H4 (cell line): ENCODE measurements at regions not wholly inside any gene's neighbourhood (a gene's known extent, or its start where the extent isn't known, plus 50 kb on each side); places are given as distances from the start of the nearest gene placed in this dataset.

Experiments
- DNase-seq: peaks from one replicate; pipeline ENCODE4 v3.0.0-alpha.2; 2015; ENCODE audit warnings: low spot score

DNA sequence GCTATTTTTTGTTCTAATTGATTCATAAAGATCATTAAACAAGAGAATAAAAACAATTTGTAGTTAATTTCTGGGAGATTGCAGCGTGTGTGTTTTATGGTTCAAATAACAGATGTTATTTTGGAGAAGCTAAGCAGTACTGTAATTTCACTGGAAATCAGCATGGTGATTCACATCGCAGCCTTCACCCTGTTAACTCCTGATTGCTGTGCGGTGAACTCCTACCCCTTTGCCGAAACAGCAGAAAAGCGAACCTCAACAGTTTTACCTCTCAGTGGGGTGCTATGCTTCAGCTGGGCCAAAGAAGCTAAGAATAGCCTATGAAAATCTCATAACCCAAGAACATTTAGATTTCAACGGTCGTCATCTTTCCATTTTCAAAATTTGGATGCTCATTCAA, 441.5 kb upstream of the RARB start:
- no peak for DNase-seq

DNA sequence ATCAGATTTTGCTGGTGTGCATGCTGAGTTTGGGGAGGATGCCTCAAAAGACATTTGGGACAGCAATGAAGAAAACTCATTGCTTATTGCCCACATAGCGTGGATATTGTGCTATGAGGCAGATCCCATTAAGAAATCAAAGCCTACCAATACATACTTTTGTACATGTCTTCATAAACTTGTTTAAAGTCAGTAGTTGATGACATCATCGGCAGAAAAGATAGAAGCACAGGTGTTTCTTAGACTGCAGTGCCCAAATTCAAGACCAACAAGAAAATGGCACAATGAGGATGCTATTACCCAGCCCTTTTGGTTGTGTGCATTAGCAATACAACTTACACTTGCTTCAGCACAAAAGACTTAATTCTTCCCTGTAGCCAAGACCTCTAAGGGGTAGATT, 428.7 kb upstream of the RARB start:
- DNase-seq = no peak

DNA sequence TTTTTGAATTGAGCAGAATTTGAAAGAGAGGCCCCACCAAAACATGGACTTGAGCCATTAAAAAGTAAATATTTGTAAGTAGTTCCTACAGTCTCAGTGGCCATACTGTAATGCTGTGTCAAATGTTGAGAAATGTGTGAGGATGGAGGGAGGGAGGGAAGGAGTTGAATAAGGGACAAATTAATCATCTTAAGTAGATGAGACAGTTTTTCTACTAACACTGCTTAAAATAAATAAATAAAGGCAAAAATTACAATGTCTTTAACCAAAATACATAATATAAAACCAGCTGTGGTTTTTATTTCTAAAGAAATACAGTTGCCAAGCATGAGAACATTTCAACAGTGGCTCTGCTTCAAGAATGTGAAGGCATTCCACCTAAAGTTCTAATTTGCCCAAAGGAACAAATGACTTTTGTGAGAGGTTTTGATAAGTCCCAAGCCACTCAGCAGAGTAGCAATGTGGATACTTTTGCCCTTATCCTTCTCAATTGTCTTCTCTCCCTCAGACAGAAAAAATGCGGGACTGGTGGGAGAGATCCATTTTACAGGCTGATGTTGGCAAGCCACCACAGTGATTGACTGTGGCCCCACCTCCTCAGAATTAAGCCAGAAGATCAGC, 427.0 kb upstream of the RARB start:
- peak; percentile 66 for DNase-seq

DNA sequence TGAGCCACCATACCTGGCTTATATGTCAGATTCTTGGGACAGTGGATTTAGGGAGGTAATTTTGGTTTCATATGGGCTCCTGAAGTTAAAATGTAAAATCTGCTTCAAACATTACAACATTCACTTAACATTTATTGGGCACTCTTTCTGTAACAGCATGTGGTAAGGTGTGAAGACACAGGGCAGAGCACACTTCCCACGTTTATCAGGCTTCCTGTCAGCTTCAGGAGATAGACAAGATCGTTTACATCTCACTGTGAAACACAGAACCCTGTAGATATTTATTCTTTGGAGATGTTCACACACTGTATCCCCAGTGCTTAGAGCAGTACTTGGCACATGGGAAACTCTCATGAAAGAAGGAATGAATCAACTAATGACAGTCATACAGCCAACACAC, 426.0 kb upstream of the RARB start:
- DNase-seq = no peak

GRCh38 chr3:25007974-25008658, 419.9 kb upstream of the RARB start:
- DNase-seq = no peak

GRCh38 chr3:25009665-25010064, 418.4 kb upstream of the RARB start:
- no peak for DNase-seq

DNA sequence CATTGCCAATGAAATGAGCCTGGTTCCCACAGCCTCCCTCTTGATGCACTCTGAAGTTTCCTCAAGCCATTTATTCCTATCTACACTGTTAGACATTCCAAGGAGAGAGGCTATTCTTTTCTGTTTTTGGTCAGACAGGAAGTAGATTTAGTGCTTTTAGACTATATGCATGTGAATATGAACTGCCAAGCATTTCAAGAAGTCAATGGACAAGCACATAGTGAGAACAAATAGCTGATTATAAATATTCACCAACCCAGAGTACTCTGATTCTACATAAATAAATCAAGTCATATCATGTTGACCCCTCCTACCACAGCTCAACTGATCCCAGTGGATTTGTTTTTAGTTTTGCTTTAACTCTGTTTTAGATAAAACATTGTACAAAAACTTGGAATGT, 412.5 kb upstream of the RARB start:
- DNase-seq = no peak

GRCh38 chr3:25018909-25019308, 409.2 kb upstream of the RARB start:
- DNase-seq = no peak

GRCh38 chr3:25019506-25019905, 408.6 kb upstream of the RARB start:
- no peak for DNase-seq

DNA sequence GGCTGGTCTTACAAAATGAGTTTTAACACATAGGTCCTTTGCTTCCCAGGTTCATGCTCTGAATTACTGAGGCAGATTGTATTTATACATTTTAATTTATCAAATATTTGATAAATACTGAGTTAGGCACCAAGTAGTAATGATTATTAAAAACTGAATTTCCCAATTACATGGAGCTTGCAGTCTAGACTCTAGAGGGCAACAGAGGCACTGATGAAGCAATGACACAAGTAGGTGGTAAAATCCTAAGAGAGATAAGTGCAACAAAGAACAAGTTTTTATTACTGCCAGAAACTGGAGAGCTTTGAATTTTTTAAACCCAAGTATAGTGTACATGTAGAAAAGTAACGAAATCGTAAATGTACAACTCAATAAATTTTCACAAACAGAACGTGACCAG, 406.2 kb upstream of the RARB start:
- peak; percentile 19 for DNase-seq

DNA sequence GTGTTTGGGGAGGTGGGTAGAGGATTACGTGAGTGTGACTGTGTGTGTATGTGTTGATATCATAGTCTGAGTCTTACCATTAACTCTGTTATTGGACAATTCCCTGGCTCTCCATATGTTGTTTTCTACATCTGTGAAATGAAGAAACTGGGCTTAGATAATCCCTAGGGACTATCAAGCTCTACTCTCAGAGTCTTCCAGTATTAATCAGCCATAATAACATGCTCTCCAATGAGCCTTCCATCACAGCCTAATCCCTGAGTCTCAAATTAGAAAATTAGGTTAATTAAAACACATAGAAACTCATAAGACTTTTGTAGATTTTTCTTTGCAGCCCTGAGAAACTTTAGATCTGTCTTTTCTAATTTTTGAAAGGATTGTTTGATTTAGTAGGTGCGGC, 404.2 kb upstream of the RARB start:
- no peak for DNase-seq

DNA sequence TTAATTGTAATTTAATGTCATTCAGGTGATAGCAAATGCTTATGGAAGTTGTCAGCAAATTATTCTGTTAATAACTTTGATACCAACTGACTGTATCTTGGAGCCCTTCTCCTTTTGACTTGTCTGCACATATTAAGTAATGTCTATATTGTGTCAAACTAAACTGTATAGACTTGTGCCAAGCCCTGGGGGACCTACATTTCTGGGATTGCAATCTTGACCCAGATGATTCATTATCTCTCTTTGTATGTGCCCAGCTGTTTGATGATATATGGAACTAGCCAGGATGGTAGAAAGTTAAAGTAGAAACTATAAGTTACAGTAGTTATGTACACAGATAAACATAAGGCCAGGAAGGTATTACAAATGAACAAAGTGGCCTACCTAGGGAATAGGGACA, 402.8 kb upstream of the RARB start:
- DNase-seq = no peak

- DNase-seq = no peak
Observed at GRCh38 chr3:25027650-25028049, 400.4 kb upstream of the RARB start.

DNA sequence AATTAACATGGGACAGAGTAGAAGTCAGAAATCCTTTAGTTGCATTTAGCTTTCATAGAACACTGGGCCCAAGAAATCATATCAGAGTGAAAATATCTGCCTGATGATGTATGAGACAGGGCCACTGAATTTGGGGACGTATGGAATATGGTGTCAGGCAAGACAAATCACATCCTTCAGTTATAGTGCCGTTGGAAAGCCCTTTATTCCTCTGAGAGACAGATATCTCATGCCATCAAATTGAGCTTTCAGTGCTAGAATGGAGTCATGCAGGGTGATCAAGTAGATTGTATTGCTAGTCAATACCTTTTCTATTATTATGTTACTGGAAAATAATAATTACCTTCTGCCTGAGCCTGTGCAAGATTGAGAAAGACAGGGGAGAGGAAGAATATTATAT, 398.2 kb upstream of the RARB start:
- no peak for DNase-seq

GRCh38 chr3:25032344-25032743, 395.7 kb upstream of the RARB start:
- DNase-seq = no peak

GRCh38 chr3:25033407-25034029, 394.5 kb upstream of the RARB start:
- DNase-seq = peak; percentile 37

- peak; percentile 24 for DNase-seq
Observed at GRCh38 chr3:25035526-25035925, 392.5 kb upstream of the RARB start.

DNA sequence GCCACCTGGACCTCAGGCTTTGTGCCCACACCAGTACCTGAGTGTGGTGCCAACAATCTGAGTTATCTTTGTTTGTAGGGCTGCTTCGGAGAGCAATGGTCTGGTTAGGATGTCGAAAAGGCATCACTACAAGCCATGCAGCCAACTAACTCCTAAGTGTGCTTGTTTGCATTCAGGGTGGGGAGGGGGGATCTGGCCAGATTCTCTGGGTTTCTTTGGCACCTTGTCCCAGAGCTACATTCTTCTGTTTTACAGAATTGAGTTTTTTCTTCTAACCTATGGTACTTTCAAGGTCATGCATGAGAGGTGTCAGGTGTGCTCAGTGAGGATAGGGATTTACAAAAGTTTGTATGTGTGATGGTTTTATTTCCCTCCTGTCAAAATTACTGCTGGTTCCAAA, 391.4 kb upstream of the RARB start:
- peak; percentile 8 for DNase-seq

GRCh38 chr3:25037049-25037547, 391.0 kb upstream of the RARB start:
- peak; percentile 51 for DNase-seq

- no peak for DNase-seq
Observed at GRCh38 chr3:25038271-25038670, 389.8 kb upstream of the RARB start.

DNA sequence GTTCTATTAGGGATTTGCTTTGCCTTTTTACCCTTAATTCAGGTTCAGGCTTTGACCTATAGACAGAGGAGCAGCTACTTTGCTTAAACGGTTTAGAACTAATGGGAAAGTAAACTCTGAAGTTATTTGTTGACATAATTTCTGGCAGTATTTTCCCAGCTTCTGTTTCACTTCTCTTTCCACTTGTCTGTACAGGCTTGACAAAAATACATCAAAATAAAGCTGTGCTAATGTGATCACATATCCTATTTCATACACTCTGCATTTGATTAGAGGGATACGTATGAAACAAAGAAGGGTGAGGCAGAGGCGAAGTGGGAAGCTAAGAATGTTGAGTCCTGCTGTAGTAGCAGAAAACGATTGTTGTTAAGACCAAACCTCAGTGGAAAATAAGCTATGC, 389.1 kb upstream of the RARB start:
- no peak for DNase-seq

DNA sequence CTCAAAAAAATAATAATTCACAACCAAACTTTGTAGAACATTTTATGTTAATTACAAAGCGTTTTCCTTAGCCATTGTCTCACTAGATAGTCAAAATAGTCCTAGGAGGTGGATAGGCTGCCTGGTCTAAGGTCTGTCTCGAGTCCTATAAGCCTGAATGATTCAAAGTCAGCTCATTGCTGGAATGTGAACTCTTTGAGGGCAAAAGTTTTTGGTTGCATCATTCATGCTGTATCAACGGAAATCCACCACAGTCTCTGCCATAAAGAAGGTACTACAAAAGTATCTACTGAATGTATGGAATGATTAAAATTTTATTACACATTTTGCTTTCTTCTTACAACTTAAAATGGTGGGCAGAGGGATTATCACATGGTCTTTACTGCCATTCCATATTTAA, 387.3 kb upstream of the RARB start:
- DNase-seq = no peak

DNA sequence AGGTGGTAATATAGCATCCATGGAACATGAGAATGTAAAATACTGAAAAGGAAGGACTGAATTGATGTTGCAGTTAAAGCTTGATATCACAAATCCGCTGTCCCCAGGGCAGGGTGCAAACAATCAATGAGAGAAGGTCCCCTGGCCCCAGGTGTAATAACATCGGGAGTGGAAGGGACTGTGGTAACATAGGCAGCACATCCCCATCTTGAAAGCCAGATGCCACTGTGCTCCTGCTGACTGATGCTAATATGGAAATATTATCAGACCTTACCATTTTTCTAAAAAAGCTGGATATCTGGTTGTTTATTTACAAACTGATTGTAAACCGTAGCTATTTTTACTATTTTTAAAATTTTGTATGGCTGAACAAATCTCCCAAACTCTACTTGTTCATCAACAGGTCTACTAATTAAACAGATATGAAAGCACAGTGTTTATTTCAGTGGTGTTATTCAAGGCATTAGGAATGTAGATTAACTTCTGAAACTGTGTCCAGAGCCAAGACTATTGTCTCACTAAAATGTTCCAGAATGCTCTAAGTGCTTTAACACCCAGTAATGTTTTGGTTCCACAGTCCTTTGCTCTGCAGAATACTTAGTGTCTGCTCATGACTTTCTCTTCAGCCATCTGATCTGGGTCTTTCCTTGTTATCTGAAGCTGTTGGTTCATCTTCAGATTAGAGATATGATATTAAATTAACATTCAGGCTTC, 386.0 kb upstream of the RARB start:
- DNase-seq = no peak
